H9 (cell line): ENCODE measurements at regions not wholly inside any gene's neighbourhood (a gene's known extent, or its start where the extent isn't known, plus 50 kb on each side); places are given as distances from the start of the nearest gene placed in this dataset.

Experiments used
- DNase-seq: peaks from one replicate; pipeline ENCODE4 v3.0.0-alpha.2; 2017
- H2AFZ ChIP-seq: one replicate; pipeline ENCODE4 v1.6.1; 2013; ENCODE audit warnings: mild to moderate bottlenecking, low read length, control low read depth, moderate library complexity
- H2AK5ac ChIP-seq: 2 replicates; pipeline ENCODE4 v1.6.1; 2013; ENCODE audit warnings: low read length, control low read depth, mixed read lengths; ENCODE audit not compliant: insufficient read length
- H2BK120ac ChIP-seq: one replicate; pipeline ENCODE4 v1.6.1; 2013; ENCODE audit warnings: low read depth, mild to moderate bottlenecking, low read length, control low read depth, inconsistent platforms; ENCODE audit not compliant: poor library complexity, severe bottlenecking
- H2BK12ac ChIP-seq: 2 replicates; pipeline ENCODE4 v1.6.1; 2013; ENCODE audit warnings: low read length, control low read depth, mixed read lengths, low read depth; ENCODE audit not compliant: insufficient read length
- H2BK15ac ChIP-seq: 2 replicates; pipeline ENCODE4 v1.6.1; 2013; ENCODE audit warnings: low read depth, low read length, control low read depth
- H2BK20ac ChIP-seq: one replicate; pipeline ENCODE4 v1.6.1; 2013; ENCODE audit warnings: low read depth, mild to moderate bottlenecking, low read length, control low read depth, inconsistent platforms; ENCODE audit not compliant: poor library complexity, severe bottlenecking
- H2BK5ac ChIP-seq: 2 replicates; pipeline ENCODE4 v1.6.1; 2013; ENCODE audit warnings: low read length, control low read depth, mixed read lengths; ENCODE audit not compliant: insufficient read length
- H3K14ac ChIP-seq: 2 replicates; pipeline ENCODE4 v1.6.1; 2013; ENCODE audit warnings: low read length, control low read depth; ENCODE audit not compliant: insufficient read depth
- H3K18ac ChIP-seq: 2 replicates; pipeline ENCODE4 v1.6.1; 2013; ENCODE audit warnings: low read depth, mild to moderate bottlenecking, mixed read lengths, low read length, control low read depth; ENCODE audit not compliant: insufficient read length
- H3K23ac ChIP-seq: 2 replicates; pipeline ENCODE4 v1.6.1; 2013; ENCODE audit warnings: low read length, control low read depth, mixed read lengths, low read depth; ENCODE audit not compliant: insufficient read length
- H3K23me2 ChIP-seq: 2 replicates; pipeline ENCODE4 v1.6.1; 2013; ENCODE audit warnings: low read depth, mild to moderate bottlenecking, mixed read lengths, low read length, control low read depth; ENCODE audit not compliant: insufficient read length, poor library complexity, severe bottlenecking
- H3K27ac ChIP-seq: 2 replicates; pipeline ENCODE4 v1.5.1; 2013; ENCODE audit warnings: low read length, control low read depth, mixed read lengths, low read depth; ENCODE audit not compliant: insufficient read length
- H3K27me3 ChIP-seq: 2 replicates; pipeline ENCODE4 v1.6.1; 2013; ENCODE audit warnings: low read length, control low read depth, inconsistent platforms; ENCODE audit not compliant: insufficient read depth
- H3K4ac ChIP-seq: 2 replicates; pipeline ENCODE4 v1.6.1; 2013; ENCODE audit warnings: low read depth, mild to moderate bottlenecking, control low read depth, inconsistent platforms, low read length, moderate library complexity
- H3K4me1 ChIP-seq: 2 replicates; pipeline ENCODE4 v1.6.1; 2013; ENCODE audit warnings: low read length, control low read depth, inconsistent platforms; ENCODE audit not compliant: insufficient read depth
- H3K4me2 ChIP-seq: 2 replicates; pipeline ENCODE4 v1.6.1; 2013; ENCODE audit warnings: low read length, control low read depth, mixed read lengths; ENCODE audit not compliant: insufficient read length, insufficient read depth
- H3K56ac ChIP-seq: 2 replicates; pipeline ENCODE4 v1.6.1; 2013; ENCODE audit warnings: low read depth, mild to moderate bottlenecking, mixed read lengths, low read length, control low read depth; ENCODE audit not compliant: insufficient read length
- H3K79me1 ChIP-seq: 2 replicates; pipeline ENCODE4 v1.6.1; 2013; ENCODE audit warnings: low read depth, mild to moderate bottlenecking, moderate library complexity, low read length, control low read depth, inconsistent platforms; ENCODE audit not compliant: insufficient read depth, poor library complexity, severe bottlenecking
- H3K79me2 ChIP-seq: 2 replicates; pipeline ENCODE4 v1.6.1; 2013; ENCODE audit warnings: low read length, control low read depth, inconsistent platforms; ENCODE audit not compliant: insufficient read depth
- H3K9ac ChIP-seq: 2 replicates; pipeline ENCODE4 v1.6.1; 2013; ENCODE audit warnings: low read length, control low read depth, mixed read lengths; ENCODE audit not compliant: insufficient read length; ENCODE audit errors: extremely low read depth
- H3K9me3 ChIP-seq: one replicate; pipeline ENCODE4 v1.6.1; 2013; ENCODE audit warnings: low read depth, low read length, inconsistent platforms; ENCODE audit not compliant: control insufficient read depth
- H3T11ph ChIP-seq: one replicate; pipeline ENCODE4 v1.6.1; 2013; ENCODE audit warnings: mild to moderate bottlenecking, low read length, control low read depth, inconsistent platforms
- H4K20me1 ChIP-seq: one replicate; pipeline ENCODE4 v1.6.1; 2013; ENCODE audit not compliant: control insufficient read depth, insufficient read length, insufficient read depth
- H4K5ac ChIP-seq: 2 replicates; pipeline ENCODE4 v1.6.1; 2013; ENCODE audit warnings: low read depth, mild to moderate bottlenecking, mixed read lengths, low read length, control low read depth; ENCODE audit not compliant: insufficient read length
- H4K8ac ChIP-seq: replicated peaks from 2 replicates; pipeline ENCODE4 v1.6.1; 2013; ENCODE audit warnings: low read length, control low read depth, mixed read lengths, low read depth; ENCODE audit not compliant: insufficient read length
- H4K91ac ChIP-seq: 2 replicates; pipeline ENCODE4 v1.6.1; 2013; ENCODE audit warnings: low read depth, mild to moderate bottlenecking, moderate library complexity, mixed read lengths, low read length, control low read depth; ENCODE audit not compliant: insufficient read length
- H3K27ac Mint-ChIP-seq, 3 experiments: 2 replicates in 2 of 3; 3 replicates in 1 of 3; pipeline ENCODE4 v1.8.0; 2020 to 2021; ENCODE audit warnings: mixed read lengths in 3 of 3, mild to moderate bottlenecking in 1 of 3, moderate library complexity in 1 of 3
- H3K27me3 Mint-ChIP-seq: 2 replicates; pipeline ENCODE4 v1.8.0; 2021; ENCODE audit warnings: low read depth, mild to moderate bottlenecking, moderate library complexity, mixed read lengths
- H3K36me3 Mint-ChIP-seq, 3 experiments: 2 replicates in 2 of 3; 3 replicates in 1 of 3; pipeline ENCODE4 v1.8.0; 2020 to 2021; ENCODE audit warnings: low read depth in 3 of 3, mixed read lengths in 3 of 3; ENCODE audit not compliant: insufficient read depth in 1 of 3
- H3K4me1 Mint-ChIP-seq, 2 experiments: 2 replicates each; pipeline ENCODE4 v1.8.0; 2020; ENCODE audit warnings: mixed read lengths in 2 of 2
- H3K4me3 Mint-ChIP-seq, 2 experiments: 2 replicates in 1 of 2; 3 replicates in 1 of 2; pipeline ENCODE4 v1.8.0; 2020 to 2021; ENCODE audit warnings: mild to moderate bottlenecking in 2 of 2, mixed read lengths in 2 of 2, moderate library complexity in 1 of 2
- H3K9me3 Mint-ChIP-seq, 2 experiments: 2 replicates in 1 of 2; 3 replicates in 1 of 2; pipeline ENCODE4 v1.8.0; 2020; ENCODE audit warnings: mild to moderate bottlenecking in 2 of 2, mixed read lengths in 2 of 2, moderate library complexity in 1 of 2
- WGBS: extraction: QIAGEN DNeasy Blood & Tissue Kit; methylation state at CpG from one replicate; pipeline ENCODE4 v1.1.7; 2013; ENCODE audit warnings: missing lambda C conversion rate, low lambda C conversion rate, mixed read lengths; ENCODE audit not compliant: insufficient read length; ENCODE audit errors: extremely low coverage; 5-methylcytosine and 5-hydroxymethylcytosine counted together
- TF ChIP-seq, protein P1 (sequence below): fragments of 200-600 bp; sonication (generic); conservative IDR thresholded peaks from 3 replicates; pipeline ENCODE4 v1.8.0; 2021; ENCODE audit warnings: antibody characterized with exemption, mild to moderate bottlenecking

DNA sequence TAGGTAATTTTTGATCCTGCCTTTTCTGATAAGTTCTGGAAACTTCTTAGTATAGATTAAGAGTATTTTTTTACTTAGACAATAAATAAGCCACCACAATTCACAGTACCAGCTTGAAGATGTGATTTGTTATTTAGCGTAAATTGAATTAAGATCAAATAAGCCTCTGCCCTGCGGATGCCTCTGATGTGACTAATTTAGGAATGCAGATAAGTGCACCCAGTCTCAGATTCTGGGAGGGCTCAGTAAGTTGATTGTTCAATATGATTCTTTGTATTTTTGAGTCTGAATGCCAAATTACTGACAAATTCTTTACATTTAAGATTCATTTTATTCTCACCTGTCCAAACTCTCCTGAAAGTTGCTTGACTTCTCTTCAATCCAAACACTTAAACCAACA is 147.5 kb downstream of the THBS2 start:
- Mint-ChIP-seq H3K9me3 (peaks cover 26 to 37% of the 10 kb centered on the region in 2 experiments), H3K4me1 (peaks cover 0 to 13% of the 10 kb centered on the region in 2 experiments; a peak in 2 of 4 replicates), H3K36me3 (peaks cover 12 to 32% (median 15%) of the 10 kb centered on the region in 3 experiments), H3K27me3 (peaks cover 9% of the 10 kb centered on the region), H3K4me3 (no peak overlapping the region), H3K27ac (no peak overlapping the region)
- no peaks in the 10 kb centered on the region for H3K23me2 ChIP-seq
- H4K5ac ChIP-seq, result no peak overlapping the region
- no peak overlapping the region for H2AK5ac ChIP-seq
- no peak overlapping the region for H3K4me2 ChIP-seq
- no peak overlapping the region for H2BK15ac ChIP-seq
- H3K4me1 ChIP-seq, result no peaks in the 10 kb centered on the region
- H3K56ac ChIP-seq, result no peak overlapping the region
- H4K8ac ChIP-seq, result no peak overlapping the region
- no peak overlapping the region for H2AFZ ChIP-seq
- no peak overlapping the region for H3K9ac ChIP-seq
- H2BK20ac ChIP-seq, result no peak overlapping the region
- no peaks in the 10 kb centered on the region for H3K27me3 ChIP-seq
- H3K79me1 ChIP-seq, result no peaks in the 10 kb centered on the region
- no CpG with 5 or more reads among the region's 2 CpGs for WGBS
- no peaks in the 10 kb centered on the region for H3K79me2 ChIP-seq
- no peak overlapping the region for H3K14ac ChIP-seq
- H3K23ac ChIP-seq, result no peak overlapping the region
- H2BK120ac ChIP-seq, result no peak overlapping the region
- no peaks in the 10 kb centered on the region for H3K9me3 ChIP-seq
- no peaks in the 10 kb centered on the region for H4K20me1 ChIP-seq
- no peak overlapping the region for H3K27ac ChIP-seq
- no peak for DNase-seq
- no peak overlapping the region for H3T11ph ChIP-seq
- TF ChIP-seq, protein P1, sequence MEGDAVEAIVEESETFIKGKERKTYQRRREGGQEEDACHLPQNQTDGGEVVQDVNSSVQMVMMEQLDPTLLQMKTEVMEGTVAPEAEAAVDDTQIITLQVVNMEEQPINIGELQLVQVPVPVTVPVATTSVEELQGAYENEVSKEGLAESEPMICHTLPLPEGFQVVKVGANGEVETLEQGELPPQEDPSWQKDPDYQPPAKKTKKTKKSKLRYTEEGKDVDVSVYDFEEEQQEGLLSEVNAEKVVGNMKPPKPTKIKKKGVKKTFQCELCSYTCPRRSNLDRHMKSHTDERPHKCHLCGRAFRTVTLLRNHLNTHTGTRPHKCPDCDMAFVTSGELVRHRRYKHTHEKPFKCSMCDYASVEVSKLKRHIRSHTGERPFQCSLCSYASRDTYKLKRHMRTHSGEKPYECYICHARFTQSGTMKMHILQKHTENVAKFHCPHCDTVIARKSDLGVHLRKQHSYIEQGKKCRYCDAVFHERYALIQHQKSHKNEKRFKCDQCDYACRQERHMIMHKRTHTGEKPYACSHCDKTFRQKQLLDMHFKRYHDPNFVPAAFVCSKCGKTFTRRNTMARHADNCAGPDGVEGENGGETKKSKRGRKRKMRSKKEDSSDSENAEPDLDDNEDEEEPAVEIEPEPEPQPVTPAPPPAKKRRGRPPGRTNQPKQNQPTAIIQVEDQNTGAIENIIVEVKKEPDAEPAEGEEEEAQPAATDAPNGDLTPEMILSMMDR, result no peak
- no peak overlapping the region for H3K18ac ChIP-seq
- H4K91ac ChIP-seq, result no peak overlapping the region
- no peak overlapping the region for H2BK5ac ChIP-seq
- no peak overlapping the region for H3K4ac ChIP-seq
- no peak overlapping the region for H2BK12ac ChIP-seq
